IPS DF 6.9 (cell line): ENCODE measurements at regions not wholly inside any gene's neighbourhood (a gene's known extent, or its start where the extent isn't known, plus 50 kb on each side); places are given as distances from the start of the nearest gene placed in this dataset.

Experiments used
- DNase-seq: peaks from one replicate; pipeline ENCODE4 v3.0.0-alpha.2; 2013; ENCODE audit warnings: low read depth, low spot score
- H3K27ac ChIP-seq: one replicate; pipeline ENCODE4 v1.5.1; 2013; ENCODE audit warnings: low read length, control low read depth
- H3K27me3 ChIP-seq: 2 replicates; pipeline ENCODE4 v1.6.1; 2013; ENCODE audit warnings: mild to moderate bottlenecking, low read length; ENCODE audit not compliant: control insufficient read depth, insufficient read depth
- H3K36me3 ChIP-seq: 2 replicates; pipeline ENCODE4 v1.6.1; 2013; ENCODE audit warnings: low read length; ENCODE audit not compliant: control insufficient read depth, insufficient read depth
- H3K4me1 ChIP-seq: 2 replicates; pipeline ENCODE4 v1.6.1; 2013; ENCODE audit warnings: low read length; ENCODE audit not compliant: control insufficient read depth, insufficient read depth
- H3K4me3 ChIP-seq: 2 replicates; pipeline ENCODE4 v1.5.1; 2013; ENCODE audit warnings: mild to moderate bottlenecking, low read length
- H3K9me3 ChIP-seq: 2 replicates; pipeline ENCODE4 v1.6.1; 2013; ENCODE audit warnings: low read length, inconsistent platforms; ENCODE audit not compliant: control insufficient read depth, insufficient read depth
- WGBS: extraction: QIAGEN DNeasy Blood & Tissue Kit; methylation state at CpG from one replicate; pipeline ENCODE4 v1.1.7; 2013; ENCODE audit warnings: mixed read lengths, missing lambda C conversion rate; ENCODE audit not compliant: insufficient read length, insufficient coverage; 5-methylcytosine and 5-hydroxymethylcytosine counted together

DNA sequence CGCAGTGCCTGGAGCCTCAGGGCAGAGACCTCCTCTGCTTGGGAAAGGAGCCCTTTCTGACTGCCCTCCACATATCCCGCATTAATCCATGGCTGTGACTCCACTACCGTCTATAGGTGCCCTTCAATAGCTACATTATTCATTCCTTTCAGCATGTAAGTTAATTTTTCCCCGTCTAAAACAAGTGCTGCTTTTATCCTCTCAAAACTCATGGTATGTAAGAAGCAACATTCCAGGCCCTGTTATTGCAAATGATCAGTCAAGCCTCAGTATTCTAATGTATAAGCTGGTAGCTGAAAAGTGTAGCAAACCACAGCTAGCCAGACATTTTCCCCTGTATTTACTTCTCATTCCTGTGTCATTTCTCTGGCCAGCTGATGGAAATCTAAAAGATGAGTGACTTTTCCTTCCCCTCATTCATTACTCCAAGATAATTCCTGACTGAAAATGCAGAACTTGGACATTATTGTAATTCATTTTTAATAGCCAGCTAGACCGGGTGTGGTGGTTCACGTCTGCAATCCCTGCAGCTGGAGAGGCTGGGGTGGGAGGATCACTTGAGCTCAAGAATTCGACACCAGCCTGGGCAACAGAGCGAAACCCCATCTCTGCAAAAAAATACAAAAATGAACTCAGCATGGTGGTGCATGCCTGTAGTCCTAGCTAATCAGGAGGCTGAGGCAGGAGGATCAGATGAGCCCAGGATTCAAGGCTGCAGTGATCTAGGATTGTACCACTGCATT lies 88.5 kb upstream of the SOD1 start:
- Histone ChIP-seq H3K4me3 (no peak overlapping the region), H3K4me1 (no peaks in the 10 kb centered on the region), H3K27ac (no peak overlapping the region), H3K36me3 (no peaks in the 10 kb centered on the region), H3K27me3 (no peaks in the 10 kb centered on the region), H3K9me3 (no peaks in the 10 kb centered on the region)
- DNase-seq = no peak
- WGBS = no CpG with 5 or more reads among the region's 8 CpGs

DNA sequence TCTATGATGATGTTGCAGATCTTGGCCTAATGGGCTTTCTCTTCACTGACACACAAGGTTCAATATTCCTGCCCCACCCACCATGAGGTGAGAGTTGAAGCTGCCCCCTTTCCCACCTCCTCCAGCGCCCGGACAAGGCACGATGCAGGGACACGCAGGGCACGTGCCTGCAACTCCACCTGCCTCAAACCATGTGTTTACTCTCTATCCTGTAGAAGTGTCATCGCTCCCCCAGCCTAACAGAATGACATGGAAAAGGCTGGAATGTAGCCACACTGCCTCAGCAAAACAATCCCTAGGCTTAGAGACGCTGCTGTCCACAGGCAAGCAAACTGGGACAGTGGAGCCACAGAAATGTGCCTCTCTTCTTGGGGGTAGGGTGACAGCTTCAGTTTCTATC lies 92.9 kb upstream of the SOD1 start:
- H3K27ac ChIP-seq = no peak overlapping the region
- H3K27me3 ChIP-seq = no peaks in the 10 kb centered on the region
- H3K4me3 ChIP-seq = no peak overlapping the region
- H3K4me1 ChIP-seq = no peaks in the 10 kb centered on the region
- H3K36me3 ChIP-seq = no peaks in the 10 kb centered on the region
- no CpG with 5 or more reads among the region's 7 CpGs for WGBS
- no peak for DNase-seq
- H3K9me3 ChIP-seq = no peaks in the 10 kb centered on the region

DNA sequence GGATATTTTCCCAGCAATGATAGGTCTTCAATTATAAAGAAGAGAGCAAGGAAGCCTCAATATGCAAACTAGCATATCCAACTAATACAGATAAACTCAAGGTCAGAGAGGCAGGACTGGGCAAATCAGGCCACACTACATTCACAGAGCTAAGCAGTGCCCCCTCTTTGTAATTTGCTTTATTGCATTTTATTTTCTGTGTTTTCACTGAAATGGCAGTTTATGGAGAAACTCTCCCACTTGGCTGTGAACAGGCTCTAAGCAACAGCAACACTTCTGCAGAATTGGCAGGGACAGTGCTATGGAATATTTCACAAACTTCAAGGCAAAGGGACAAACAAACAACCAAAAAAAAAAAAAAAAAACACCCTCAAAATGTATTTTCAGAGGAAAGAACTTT lies 93.4 kb upstream of the SOD1 start:
- H3K27ac ChIP-seq = no peak overlapping the region
- H3K36me3 ChIP-seq = no peaks in the 10 kb centered on the region
- H3K27me3 ChIP-seq = no peaks in the 10 kb centered on the region
- H3K4me3 ChIP-seq = no peak overlapping the region
- no peak for DNase-seq
- H3K4me1 ChIP-seq = no peaks in the 10 kb centered on the region
- no peaks in the 10 kb centered on the region for H3K9me3 ChIP-seq

DNA sequence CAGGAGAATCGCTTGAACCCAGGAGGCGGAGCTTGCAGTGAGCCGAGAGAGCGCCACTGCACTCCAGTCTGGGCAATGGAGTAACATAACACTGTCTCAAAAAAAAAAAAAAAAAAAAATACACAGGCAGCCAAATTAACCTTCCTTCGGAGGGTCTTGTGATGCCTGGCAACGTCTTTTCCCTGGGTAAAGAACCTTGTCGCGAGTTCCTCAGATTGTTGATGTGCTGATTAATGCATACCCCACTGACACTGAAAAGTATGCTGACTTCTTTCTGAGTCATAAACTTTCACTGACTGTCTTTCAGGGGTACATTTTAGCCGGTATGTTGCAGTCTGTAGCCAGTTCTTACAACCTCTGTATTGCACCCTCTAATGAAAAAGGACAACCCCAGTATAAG lies 95.1 kb upstream of the SOD1 start:
- H3K27ac ChIP-seq = no peak overlapping the region
- no peaks in the 10 kb centered on the region for H3K27me3 ChIP-seq
- WGBS = no CpG with 5 or more reads among the region's 9 CpGs

DNA sequence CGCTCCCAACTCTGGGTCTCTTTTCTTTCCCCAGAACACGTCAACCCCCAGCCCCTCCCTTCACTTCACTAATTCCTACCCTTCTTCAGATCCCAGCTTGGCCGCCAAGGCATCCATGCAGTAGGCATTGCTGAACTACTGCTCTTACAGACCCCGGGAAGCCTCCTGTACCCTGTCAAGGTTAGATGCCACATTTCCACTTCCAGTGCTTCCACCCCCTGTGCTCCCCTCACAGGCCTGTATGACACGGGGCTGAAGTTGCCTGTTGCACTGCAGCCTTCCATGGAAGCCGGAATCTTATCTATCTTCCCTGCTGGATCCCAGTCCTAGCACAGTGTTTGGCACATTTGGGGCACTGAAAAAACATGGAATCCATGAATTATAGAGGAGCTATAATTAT lies 99.0 kb upstream of the SOD1 start:
- no CpG with 5 or more reads among the region's 6 CpGs for WGBS
- 0 out of 2 replicates have a peak, but pooled peaks cover 4% of the 10 kb centered on the region for H3K4me1 ChIP-seq
- no peak for DNase-seq
- no peaks in the 10 kb centered on the region for H3K9me3 ChIP-seq
- no peak overlapping the region for H3K27ac ChIP-seq
- H3K36me3 ChIP-seq = no peaks in the 10 kb centered on the region; the same call in 1 of the 2 replicates
- no peaks in the 10 kb centered on the region for H3K27me3 ChIP-seq
- H3K4me3 ChIP-seq = no peak overlapping the region

More for the DNA sequence above, 95.1 kb upstream of the SOD1 start:
- no peaks in the 10 kb centered on the region for H3K9me3 ChIP-seq
- no peak overlapping the region for H3K4me3 ChIP-seq
- 0 out of 2 replicates have a peak, but pooled peaks cover 3% of the 10 kb centered on the region for H3K4me1 ChIP-seq
- no peak for DNase-seq
- no peaks in the 10 kb centered on the region for H3K36me3 ChIP-seq

DNA sequence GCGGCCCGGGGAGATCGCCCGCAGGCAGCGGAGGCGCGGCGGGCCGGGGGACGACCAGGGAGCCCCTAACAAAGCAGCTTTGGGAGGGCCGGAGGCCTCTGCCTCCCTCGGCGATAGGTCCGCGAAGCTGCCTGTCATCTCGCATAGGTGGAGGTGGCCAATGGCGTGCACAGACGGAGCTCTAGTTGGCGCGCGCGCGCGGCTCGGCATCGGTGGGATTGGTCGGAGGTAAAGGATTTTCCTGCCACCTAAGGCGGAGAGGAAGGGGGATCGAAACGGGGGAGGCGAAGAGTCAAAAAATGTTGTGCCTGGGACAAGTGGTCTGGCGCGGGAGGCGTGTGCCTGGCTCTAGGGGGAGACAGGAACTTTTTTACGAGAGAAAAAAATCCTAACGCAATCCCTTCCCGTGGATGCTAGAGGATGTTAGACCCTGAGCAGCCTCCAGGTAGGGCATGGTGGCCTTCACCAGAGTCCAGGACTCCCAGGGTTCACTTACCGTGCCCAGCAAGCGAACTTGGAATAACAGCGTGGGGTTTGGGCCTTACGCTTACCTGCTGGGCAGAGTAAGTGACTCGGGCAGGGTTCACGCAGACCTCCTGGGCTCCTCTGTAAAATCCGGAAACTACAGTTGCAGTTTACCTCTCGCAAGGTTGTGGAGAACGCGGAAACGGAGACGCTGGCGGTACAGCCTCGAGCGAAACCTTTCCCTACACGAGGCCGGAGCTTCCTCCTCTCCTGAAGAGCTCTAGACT lies 99.9 kb upstream of the SOD1 start:
- Histone ChIP-seq H3K4me3 (peak overlapping the region; percentile 71; the same call in 1 of the 2 replicates), H3K27ac (no peak overlapping the region), H3K4me1 (peaks cover 6% of the 10 kb centered on the region), H3K27me3 (no peaks in the 10 kb centered on the region), H3K36me3 (no peaks in the 10 kb centered on the region; the same call in 1 of the 2 replicates), H3K9me3 (no peaks in the 10 kb centered on the region)
- peak; percentile 93 for DNase-seq
- WGBS = no CpG with 5 or more reads among the region's 54 CpGs

DNA sequence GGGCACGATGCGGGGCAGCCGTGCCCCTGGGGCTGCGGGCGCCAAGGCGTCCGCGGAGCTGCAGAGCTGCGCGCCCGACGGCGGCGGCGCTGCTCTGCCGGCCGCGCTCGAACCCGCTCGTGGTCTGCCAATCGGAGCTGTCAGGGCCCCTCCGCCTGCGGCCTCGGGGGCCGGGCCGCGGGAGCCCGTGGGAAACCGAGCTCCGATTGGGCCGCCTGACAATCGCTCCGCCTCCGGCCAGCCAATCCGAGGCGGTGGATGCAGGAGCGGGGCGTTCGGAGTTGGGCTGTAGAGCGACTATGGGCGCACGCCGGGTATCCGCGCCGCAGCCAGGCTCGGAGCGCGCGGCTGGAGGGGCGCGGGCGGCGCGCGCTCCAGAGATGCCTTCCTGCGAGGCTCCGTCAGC lies 100.5 kb upstream of the SOD1 start:
- Histone ChIP-seq H3K27ac (no peak overlapping the region), H3K27me3 (no peaks in the 10 kb centered on the region), H3K4me3 (peak overlapping the region; percentile 71; the same call in 1 of the 2 replicates), H3K36me3 (no peaks in the 10 kb centered on the region; the same call in 1 of the 2 replicates), H3K9me3 (no peaks in the 10 kb centered on the region), H3K4me1 (peaks cover 8% of the 10 kb centered on the region)
- WGBS = no CpG with 5 or more reads among the region's 59 CpGs
- peak; percentile 88 for DNase-seq

DNA sequence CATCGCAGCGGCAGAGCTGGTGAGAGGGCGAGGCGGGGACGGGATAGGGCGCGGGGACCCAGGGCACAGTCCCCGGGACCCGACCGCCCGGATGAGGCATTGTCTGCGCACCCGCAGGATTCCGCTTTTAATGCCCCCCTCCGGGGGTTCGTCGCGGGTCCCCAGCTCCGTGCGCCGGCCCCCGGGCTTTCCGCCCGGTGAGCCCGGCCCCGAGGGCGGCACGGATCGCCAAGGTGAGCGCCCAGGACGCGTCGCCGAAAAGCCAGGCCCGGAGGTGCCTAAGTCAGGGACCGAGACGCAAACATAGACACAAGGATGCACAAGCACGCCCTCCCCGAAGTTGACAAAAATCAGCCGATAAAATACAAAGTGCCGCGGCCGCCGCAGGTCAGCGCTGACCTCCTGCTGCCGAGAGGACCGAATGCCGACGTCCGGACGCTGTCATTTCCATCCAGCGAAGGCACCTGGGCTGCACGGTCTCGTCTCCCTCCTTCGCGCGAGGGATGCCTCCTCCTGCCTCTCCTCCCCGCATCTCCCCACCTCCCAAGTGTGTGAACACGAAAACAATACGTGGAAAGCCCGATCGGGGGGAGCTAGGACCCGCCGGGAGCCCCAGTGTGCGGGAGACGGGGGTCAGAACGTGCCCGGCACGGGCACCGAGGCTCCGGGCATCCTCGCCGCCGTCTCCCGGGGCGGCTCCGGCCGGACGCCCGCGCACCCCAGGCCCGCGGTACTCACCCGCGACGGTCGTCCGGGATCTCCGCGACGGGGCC lies 101.1 kb upstream of the SOD1 start:
- Histone ChIP-seq H3K36me3 (no peaks in the 10 kb centered on the region; the same call in 1 of the 2 replicates), H3K9me3 (no peaks in the 10 kb centered on the region), H3K4me1 (peaks cover 13% of the 10 kb centered on the region), H3K27me3 (no peaks in the 10 kb centered on the region), H3K4me3 (peak overlapping the region; percentile 71), H3K27ac (no peak overlapping the region)
- DNase-seq = no peak
- no CpG with 5 or more reads among the region's 91 CpGs for WGBS

DNA sequence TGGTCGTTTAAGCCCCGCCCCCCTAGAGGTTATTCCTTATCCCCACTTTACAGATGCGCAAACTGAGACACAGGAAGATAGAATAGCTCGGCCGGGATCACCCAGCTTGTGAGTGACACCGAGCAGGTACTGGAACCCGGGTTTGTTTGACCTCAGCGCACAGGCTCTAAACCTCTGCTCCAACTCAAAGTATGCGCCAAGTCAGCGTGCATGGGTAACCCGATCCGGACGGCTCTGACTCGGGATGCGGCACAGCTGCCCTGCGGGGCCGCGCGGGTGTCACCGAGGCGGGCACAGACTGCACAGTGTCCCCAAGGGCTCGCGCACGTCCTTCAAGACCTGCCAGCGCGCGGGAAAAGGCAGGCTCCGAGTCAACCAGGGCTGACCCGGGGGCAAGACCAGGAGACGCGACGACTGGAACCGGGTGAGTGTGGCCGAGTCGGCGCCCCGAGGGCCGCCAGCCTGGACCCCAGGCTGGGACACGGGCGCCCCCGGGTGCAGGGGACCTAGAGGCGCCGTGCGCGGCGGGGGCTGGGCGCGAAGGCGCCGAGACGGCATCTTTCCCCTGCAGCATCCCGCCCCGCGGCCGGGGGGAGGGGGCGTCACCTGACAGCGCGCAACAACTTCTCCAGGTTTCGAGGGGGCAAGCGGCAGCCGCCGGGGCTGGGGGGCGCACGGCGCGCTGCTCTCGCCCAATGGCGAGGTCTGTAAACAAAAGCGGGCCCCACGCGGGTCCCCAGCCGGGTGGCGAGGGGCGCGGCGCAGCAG lies 101.9 kb upstream of the SOD1 start:
- Histone ChIP-seq H3K27ac (no peak overlapping the region), H3K4me3 (peak overlapping the region; percentile 71; the same call in 1 of the 2 replicates), H3K9me3 (no peaks in the 10 kb centered on the region), H3K36me3 (no peaks in the 10 kb centered on the region; the same call in 1 of the 2 replicates), H3K27me3 (no peaks in the 10 kb centered on the region), H3K4me1 (peaks cover 13% of the 10 kb centered on the region)
- no CpG with 5 or more reads among the region's 76 CpGs for WGBS
- no peak for DNase-seq

DNA sequence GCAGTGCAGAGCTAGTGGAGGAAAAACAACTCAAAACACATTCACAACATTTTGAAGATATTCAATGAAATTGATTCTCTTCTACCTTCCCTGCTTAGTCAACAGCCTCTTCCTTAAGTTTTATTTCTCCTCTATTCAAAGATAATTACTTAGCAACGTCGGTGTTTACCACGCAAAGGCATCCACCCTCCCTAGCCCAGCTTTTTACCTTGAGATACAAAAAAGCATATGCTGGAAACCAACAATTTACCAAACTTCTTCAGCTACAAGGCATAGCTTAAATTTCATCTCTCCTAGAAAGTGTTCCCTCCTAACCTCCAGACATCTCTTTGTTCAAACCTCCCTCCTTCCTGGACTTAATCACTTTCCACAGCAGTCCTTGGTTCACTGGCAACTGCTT lies 102.8 kb upstream of the SOD1 start:
- no CpG with 5 or more reads among the region's 3 CpGs for WGBS
- Histone ChIP-seq H3K4me1 (peaks cover 13% of the 10 kb centered on the region), H3K4me3 (no peak overlapping the region)

More for the DNA sequence above, 102.8 kb upstream of the SOD1 start:
- Histone ChIP-seq H3K36me3 (no peaks in the 10 kb centered on the region; the same call in 1 of the 2 replicates), H3K27ac (no peak overlapping the region), H3K27me3 (no peaks in the 10 kb centered on the region), H3K9me3 (no peaks in the 10 kb centered on the region)
- DNase-seq = no peak
